ENCODE measurements at regions not wholly inside any gene's neighbourhood (a gene's known extent, or its start where the extent isn't known, plus 50 kb on each side); places are given as distances from the start of the nearest gene placed in this dataset.

DNA sequence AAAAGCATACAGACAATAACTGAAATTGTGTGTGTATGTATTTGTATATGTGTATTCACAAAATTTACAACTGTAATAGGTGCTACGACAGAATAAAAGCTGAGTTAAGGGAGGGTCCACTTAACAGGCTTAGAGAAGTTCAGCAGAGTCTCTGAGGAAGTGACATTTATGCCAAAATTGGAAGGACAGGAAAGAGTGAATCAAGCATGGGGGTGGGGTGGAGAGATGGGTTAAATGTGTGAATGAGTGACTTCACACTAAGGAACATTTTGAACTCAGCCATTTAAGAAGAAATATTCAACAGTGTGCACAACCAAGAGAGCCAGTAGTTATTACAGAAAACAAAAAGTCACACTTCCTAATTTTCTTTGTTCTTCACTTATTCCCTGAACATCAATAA lies 53.8 kb upstream of the RGS1 start:
- TF ChIP-seq, protein P1, sequence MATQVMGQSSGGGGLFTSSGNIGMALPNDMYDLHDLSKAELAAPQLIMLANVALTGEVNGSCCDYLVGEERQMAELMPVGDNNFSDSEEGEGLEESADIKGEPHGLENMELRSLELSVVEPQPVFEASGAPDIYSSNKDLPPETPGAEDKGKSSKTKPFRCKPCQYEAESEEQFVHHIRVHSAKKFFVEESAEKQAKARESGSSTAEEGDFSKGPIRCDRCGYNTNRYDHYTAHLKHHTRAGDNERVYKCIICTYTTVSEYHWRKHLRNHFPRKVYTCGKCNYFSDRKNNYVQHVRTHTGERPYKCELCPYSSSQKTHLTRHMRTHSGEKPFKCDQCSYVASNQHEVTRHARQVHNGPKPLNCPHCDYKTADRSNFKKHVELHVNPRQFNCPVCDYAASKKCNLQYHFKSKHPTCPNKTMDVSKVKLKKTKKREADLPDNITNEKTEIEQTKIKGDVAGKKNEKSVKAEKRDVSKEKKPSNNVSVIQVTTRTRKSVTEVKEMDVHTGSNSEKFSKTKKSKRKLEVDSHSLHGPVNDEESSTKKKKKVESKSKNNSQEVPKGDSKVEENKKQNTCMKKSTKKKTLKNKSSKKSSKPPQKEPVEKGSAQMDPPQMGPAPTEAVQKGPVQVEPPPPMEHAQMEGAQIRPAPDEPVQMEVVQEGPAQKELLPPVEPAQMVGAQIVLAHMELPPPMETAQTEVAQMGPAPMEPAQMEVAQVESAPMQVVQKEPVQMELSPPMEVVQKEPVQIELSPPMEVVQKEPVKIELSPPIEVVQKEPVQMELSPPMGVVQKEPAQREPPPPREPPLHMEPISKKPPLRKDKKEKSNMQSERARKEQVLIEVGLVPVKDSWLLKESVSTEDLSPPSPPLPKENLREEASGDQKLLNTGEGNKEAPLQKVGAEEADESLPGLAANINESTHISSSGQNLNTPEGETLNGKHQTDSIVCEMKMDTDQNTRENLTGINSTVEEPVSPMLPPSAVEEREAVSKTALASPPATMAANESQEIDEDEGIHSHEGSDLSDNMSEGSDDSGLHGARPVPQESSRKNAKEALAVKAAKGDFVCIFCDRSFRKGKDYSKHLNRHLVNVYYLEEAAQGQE (IDR thresholded peaks at IDR 0.05; ENCODE audit: insufficient read depth in 1 of 2, low read depth in 2 of 2, low read length in 2 of 2) = no peak
- TF ChIP-seq TAF1 (IDR thresholded peaks at IDR 0.05; ENCODE audit: borderline replicate concordance, insufficient read depth, low read length) (no peak), POLR2AphosphoS5 (IDR thresholded peaks at IDR 0.05; ENCODE audit: low read depth, low read length) (0 out of 2 replicates have a peak, but pooled peaks have one; percentile 22), SIN3A (IDR thresholded peaks at IDR 0.05; ENCODE audit: borderline replicate concordance, insufficient read depth, low read length) (peak; percentile 40; the same call in 1 of the 2 replicates), FOXP2 (optimal IDR thresholded peaks at IDR 0.05; ENCODE audit: borderline replicate concordance, extremely low read depth, extremely low read length, insufficient read depth) (no peak)

Data from PFSK-1 (cell line).